Esophagus squamous epithelium (tissue), 4 donors: ENCODE measurements at regions not wholly inside any gene's neighbourhood (a gene's known extent, or its start where the extent isn't known, plus 50 kb on each side); places are given as distances from the start of the nearest gene placed in this dataset.

ENCODE experiments used
- CTCF ChIP-seq, 6 experiments: fragments of 450-650 bp in 4 of 6; fragments of 200-600 bp in 2 of 6; sonication (generic) in 2 of 6; IDR thresholded peaks; one replicate each; pipeline ENCODE4 v1.5.1; 2016 to 2019; ENCODE audit warnings: antibody characterized with exemption in 6 of 6, mild to moderate bottlenecking in 4 of 6, moderate library complexity in 4 of 6
- POLR2A ChIP-seq, 4 donors: fragments of 450-650 bp; IDR thresholded peaks; one replicate each; pipeline ENCODE4 v1.6.1; 2017; ENCODE audit warnings: antibody characterized with exemption in 4 of 4, mild to moderate bottlenecking in 4 of 4, moderate library complexity in 3 of 4

GRCh38 chr1:177701654-177702353 lies 268.1 kb downstream of the SEC16B start:
- TF ChIP-seq CTCF (IDR thresholded peaks at IDR 0.05) (no peak), POLR2A (IDR thresholded peaks at IDR 0.05) (no peak)
